Stromal cell of bone marrow (primary cell): ENCODE measurements at regions not wholly inside any gene's neighbourhood (a gene's known extent, or its start where the extent isn't known, plus 50 kb on each side); places are given as distances from the start of the nearest gene placed in this dataset.

ENCODE experiments used
- DNase-seq: peaks from one replicate; pipeline ENCODE4 v3.0.0-alpha.2; 2012; ENCODE audit warnings: low read depth

DNA sequence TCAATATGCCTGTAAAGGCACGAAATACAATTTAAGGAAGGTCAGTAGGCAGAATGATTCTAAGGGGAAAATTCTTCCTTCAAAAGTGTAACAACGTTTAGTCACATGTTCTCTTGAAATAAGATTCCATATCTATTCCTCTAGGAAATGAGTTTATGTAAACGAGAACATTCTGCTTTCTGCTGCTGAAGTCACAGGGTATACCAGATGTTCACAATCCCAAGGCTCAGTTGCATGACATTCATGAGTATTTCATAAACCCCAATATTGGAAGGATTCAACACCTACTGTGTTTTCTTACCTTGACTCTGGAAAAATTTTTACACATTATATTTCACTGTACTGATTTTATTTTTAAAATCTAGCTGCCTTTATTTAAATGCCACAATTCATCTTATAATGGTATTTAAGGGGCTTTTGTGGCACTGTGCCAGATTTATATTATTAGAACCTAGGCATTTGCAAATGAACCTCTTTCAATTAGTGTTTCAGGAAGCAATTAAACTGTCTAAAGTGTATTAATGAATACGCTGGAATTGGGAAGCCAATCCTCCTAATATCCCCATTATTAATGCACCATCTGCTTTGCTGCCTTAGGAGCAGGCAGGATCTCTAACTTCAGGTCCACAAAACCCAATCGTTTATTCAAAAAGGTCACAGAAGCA is 542.6 kb upstream of the KLHL29 start:
- no peak for DNase-seq

DNA sequence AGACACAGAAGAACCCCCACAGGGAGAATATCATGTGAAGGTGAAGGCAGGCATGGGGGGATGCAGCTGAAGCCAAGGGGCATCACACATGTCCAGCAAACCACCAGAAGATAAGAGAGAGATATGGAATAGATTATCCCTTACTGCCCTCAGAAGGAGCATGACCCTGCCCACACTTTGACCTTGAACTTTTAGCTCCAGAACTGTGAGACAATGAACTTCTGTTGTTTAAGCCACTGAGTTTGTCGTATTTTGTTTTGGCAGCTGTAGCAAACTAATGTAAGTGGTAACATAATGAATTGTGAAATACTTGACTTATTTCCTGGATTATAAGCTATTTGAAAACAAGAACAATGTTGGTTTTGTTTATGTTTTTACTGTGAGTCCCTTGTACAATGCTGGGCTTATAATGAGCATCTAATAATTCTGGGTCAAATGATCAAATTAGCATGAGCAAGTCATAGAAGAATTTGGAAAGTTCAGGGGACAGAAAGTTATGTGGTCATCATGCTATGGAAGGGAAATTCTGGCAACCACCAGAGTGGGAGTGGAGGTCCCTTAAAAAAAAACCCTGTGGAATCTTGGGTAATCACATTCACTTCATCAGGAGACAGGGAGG is 541.0 kb upstream of the KLHL29 start:
- DNase-seq = no peak

DNA sequence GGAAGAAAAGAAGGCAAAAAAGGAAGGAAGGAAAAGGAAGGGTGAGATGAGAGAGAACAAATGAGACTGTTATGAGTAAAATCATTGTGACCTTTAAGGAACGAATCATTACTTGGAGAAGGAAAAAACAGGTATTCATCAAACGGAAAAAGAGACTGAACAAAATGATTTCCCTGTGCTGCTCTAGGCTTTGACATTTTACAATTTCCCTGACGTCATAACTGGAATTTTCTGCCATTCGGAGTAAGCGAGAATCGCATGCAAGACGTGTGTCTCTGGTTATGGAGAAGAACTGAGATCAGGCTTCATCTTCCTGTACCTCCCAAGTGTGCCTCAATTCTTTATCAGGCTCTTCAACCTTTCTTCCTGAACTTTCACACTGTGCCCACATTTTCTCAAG is 534.7 kb upstream of the KLHL29 start:
- DNase-seq = no peak

DNA sequence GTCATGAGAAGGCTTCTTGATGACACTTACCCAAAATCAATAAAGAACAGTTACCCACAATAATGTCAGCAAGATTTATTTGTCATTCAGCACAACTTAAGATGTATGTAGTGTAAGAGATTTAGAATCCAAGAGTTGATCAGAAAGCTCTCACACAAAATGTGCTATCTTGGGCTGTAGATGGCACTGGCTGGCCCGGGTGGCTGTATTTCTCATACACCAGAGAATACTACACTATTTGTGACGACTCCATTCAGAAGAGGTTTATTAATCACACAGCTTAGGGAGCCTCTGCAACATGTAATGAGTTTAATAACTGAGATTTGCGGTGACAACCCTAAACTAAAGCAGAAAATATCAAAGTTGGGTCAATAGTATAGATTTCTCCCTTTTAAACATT is 530.4 kb upstream of the KLHL29 start:
- DNase-seq = no peak

DNA sequence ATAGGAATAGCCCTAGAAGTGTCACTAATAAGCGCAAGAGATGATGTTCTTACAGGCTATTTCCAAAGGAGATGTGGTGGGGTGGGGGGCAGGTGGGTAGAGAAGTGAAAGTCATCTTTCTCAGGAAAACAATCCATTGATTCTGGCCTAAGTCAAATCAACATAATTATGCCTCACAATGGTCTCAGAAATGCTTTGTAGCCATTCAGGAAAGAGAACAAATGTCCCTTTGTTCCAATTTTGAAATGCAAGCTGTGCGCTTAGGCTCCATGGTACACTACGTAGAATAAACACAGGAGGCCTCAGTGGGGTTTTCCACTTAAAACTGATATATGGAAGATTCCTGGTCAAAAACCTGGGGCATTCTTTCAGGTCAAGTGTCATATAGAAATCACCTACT is 529.9 kb upstream of the KLHL29 start:
- DNase-seq = no peak

DNA sequence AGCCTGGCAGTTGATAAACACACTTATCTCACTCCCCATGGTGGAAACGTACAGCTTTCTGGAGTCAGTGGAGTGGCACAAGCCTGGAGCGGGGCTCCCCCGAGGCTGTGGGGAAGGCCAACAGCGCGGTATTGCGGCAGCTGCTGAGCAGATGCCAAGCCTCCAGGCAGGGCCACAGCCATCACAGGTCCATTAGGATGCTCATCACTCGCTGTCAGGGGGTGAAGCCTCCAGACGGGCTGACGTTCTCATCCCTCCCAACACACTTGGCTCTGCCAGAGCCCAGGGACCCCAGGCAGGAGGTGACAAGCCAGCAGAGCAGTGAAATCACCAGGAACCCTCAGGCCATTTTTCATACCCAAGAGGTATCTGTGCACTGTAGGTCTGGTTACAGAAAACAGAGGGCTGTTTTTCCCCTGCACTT is 529.2 kb upstream of the KLHL29 start:
- no peak for DNase-seq

DNA sequence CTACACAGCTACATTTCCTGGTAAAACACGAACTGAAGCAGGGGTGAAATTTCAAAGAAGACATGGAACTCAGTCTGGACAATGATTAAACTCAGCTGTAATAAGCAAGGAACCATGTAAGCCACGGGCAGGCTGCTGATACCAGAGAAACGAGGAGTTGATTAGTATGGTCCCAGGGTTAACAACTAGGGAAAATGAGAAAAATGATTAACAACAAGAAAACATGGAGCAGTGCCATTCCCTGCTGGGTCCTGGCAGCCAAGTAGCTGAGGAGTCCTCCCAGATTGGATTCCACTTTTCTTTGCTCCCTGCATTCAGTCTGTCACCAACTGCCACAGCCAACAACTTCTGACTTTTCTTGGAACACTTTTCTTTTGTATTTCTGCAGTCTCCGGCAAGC is 517.0 kb upstream of the KLHL29 start:
- DNase-seq = no peak

DNA sequence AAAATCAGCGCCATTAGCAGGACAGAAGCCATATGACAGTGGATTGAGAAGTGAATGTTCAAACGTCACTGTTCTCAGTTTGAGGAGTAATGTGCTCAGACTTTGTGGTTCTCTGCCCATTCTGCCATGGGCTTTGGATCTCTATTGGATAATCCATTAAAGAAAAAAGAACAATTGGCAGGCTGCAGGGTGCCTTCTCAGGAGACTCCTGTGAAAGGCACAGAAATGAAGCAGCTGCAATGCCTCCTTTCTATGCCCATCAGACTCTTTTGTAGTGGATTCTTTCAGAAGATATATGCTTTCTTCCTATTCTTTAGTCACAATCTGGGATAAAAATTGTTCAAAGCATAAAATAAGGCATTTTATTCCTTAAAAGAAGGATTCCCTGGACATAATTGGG is 506.9 kb upstream of the KLHL29 start:
- DNase-seq = no peak

DNA sequence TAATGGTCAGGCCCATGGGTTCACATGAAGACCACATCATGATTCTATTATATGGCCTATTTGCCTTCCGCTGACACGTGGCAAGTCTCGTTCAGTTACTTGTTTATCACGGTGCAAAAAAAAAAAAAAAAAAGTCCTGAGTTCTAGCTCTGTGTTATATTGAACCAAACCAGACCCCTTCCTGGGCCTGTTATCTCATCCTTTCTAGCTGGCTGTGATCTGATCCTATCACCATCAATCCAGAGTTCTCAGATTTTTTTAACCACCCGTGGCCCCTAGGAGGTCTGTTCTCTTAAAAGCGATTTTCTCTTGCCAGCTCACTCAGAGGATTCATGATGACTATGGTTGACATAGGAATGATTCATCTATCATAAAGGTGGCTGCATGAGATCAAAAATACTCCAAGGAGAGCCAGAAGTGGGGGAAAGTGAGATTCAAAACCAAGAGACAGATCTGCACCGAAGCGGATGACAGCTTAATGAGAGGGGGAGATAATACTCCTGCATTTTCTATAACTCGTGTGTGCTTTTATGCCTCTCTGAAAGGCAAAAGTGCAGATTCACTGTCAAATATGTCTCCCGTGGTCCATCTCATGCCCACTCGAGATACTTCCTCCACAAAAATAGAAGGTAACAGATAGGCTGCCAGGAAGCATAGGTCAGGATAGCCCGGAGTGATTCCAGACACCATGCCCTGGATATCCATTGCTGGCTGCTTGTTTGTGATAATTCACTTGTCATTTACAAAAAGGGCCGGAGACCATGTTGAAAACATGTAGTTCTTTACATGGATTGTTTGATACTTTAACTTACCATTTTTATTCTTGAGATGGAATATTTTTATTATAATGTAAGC is 505.7 kb upstream of the KLHL29 start:
- no peak for DNase-seq

DNA sequence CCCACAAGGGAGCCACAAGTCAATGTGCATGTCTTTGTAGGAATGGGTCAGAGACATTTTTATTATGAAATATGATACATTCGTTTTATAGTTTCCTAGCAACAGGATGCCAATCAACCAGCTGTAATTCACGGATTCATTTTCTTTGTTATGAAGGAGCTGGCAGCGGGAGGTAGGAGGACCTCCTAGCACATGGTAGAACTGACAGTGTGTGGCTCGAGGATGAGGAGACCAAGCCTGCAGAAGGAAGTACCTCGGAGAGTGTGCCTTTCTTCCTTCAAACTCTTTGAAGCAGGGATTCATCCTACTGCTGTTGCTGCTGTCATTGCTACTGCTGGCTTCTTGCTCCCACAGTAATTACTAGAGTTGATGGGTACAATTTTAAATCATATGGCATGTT is 504.8 kb upstream of the KLHL29 start:
- no peak for DNase-seq

DNA sequence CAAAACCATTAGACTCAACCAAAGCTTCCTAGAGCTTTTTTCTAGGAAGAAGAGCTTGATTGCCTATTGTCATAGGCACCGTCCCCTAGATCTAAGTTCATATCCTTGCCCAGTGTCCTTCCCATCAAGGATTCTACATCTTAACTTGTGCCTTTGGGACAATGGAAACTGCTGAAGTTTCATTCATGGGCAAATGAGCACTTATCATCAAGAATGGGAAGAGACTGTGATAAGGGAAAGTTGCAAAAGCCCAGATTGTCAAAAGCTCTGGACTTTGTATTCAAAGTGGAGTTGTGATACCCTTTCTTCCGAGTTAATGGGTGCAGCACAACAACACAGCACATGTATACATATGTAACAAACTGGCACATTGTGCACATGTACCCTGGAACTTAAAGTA is 503.0 kb upstream of the KLHL29 start:
- no peak for DNase-seq

DNA sequence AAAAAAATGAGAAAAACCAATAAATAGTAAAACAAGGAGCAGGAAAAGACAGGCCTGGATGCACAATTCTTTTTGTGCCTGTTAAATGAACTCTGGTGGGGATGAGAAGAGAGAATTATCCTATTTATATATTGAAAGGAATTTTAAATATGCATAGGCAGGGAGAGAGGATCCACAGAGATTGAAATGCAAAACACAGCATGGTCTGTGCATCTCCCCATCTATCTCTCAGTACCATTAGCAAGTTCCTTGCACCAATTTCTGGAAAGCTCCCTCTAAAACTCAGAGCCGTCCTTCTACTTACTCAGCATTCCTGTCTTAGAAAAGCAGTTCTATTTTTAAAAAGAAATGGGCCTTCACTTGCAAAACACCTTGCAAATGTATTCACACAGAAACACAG is 502.3 kb upstream of the KLHL29 start:
- DNase-seq = no peak

DNA sequence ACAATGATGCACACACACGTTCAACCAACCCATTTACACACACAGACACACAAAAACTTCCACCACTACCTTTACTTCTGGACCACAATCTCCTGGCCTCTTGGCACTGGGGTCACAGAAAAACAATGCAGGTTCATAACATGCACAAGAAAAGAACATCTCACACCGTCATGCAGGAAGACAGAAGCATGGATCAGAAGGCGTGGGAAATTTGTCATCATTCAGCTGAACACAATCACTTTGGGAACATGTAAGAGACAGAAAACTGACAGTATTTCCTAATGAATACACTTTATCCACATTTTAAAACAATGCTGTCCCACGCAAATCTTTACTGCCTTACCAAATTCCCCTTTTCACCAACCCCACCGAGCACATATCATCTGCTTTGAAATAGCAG is 501.9 kb upstream of the KLHL29 start:
- DNase-seq = no peak

DNA sequence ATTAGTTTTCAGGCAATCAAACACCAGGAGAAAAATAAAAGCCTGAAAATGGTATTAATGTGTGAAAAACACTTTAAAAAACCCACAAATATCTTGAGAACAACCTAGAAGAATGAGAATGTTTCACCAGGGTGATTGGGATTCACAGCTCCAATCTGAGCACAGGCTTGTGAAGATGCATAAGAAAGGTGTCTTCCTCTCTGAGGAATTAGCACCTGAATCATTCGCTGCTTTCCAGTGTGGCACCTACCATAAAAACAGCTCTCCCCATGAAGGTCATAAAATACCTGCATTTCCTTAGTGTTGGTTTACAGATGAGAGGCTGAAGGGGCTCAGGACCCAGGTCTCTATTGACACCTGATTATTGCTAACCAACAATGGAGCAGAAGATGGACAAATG is 499.7 kb upstream of the KLHL29 start:
- no peak for DNase-seq

DNA sequence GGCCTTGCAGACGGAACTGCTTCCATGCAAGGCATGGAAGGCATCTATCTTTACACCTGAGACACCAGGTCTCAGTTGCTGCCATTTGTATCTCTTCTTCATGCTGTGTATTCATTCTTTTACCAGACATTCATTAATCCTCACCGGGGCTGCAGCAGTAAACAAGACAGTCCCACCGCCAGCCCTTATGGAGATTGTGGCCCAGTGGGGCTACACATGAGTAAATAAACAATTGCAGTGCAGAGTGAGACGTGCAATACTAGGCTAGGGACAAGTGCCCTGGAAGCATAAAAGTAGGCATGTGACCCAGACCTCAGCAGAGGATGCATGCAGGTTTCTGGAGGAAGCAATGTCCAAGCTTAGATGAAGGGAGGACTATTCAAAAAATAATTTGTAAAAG is 497.6 kb upstream of the KLHL29 start:
- no peak for DNase-seq

DNA sequence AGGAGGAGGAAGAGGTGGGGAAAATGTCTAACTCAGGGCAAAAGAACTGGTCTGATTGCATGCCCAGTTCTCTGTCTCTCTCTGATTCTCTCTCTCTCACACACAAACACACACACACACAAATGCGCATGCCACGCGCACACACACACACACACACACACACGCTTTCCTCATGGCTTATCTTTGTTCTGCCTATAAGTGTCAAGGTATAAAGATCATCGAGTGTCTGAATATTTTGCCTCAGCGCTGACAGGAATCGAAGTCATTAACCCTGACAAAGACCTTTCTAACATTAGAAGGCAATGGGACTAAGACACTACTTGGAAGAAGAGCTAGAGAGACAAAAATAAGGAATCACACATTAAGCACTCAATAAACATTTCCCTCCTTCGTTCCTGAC is 497.1 kb upstream of the KLHL29 start:
- DNase-seq = no peak

DNA sequence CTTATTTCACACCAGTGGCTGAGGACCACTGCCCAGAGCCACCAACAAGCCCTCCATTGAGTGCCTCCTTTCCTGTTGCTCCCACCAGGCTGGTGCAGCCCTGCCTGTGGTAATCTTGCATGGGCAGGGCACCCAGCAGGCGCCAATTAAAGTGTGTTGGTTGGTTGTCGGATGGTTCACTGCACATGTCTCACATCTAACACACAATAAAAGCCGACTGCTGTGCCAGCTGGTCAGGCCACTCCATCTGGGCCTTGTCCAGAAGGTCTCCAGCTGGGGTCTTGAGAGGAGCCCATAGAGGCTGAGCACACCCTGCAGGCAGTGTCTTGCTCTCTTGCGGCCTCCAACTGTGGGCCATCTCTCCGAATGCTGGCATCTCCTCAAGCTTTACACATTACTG is 494.8 kb upstream of the KLHL29 start:
- no peak for DNase-seq

DNA sequence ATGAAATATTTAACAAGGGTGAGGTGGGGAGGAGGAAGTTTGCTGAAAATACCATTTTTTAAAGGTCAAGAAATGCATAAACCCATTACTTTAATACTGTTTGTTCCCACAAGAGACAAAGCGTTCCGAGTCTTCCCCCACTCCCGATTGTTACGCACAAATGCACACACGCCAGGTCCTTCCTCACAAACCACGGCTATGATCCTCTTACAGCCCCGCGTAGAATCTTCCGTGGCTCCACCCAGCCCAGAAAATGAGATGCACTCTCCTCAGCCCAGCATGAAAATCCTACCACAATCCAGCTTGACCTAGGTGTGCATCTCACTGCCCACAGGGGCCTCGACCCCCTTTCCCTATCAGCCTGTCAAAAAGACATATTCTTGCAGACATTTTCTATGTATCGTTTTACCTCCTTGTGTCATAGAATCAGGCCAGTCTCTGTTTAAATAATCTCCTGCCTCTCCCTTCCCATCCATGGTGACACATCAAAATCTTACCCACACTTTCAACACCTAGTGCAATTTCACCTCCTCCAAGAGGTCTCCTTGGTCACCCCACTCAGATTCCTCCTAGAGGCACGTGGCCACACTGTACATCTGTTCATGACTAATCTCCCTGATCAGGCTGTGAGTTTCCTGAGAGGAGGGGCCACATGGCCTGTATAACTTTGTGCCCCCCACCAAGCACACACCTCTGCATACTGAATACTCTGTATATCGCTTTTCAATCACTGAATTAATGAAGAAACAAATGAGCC is 491.0 kb upstream of the KLHL29 start:
- DNase-seq = no peak

DNA sequence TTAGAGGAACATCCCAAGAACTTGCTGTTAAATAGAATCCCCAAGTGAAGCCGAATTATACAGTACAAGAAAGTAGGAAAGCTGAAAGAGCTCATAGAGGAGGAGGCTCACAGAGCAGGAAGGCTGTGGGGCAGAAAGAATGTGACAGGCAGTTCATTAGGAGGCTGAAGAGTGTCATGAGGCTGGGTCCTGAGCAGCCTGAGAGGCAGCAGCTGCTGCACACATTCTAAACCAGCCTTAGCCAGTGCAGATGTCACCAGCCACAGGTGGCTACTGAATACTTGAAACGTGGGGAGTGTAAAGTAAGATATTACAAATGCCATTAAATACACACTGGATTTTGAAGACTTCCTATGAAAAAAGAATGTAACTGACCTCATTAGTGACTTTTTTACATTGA is 490.2 kb upstream of the KLHL29 start:
- no peak for DNase-seq

DNA sequence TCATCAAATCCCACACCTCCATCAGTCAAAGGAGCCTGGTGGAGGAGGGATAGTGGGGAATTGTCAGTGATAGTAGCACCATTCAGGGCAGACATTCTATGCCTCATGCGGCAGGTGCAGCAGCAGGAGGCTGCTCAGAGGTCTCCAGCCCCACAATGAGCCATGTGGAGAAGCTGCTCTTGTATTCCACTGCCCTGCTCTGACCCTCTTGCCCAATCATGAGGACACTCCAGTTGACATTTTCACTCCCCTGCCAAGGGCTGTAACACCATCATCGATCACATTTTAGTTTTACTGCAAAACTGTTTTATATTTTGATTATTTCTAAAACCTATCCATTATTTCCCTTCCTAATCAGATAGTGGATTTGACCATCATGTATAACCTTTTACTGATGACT is 487.6 kb upstream of the KLHL29 start:
- no peak for DNase-seq

DNA sequence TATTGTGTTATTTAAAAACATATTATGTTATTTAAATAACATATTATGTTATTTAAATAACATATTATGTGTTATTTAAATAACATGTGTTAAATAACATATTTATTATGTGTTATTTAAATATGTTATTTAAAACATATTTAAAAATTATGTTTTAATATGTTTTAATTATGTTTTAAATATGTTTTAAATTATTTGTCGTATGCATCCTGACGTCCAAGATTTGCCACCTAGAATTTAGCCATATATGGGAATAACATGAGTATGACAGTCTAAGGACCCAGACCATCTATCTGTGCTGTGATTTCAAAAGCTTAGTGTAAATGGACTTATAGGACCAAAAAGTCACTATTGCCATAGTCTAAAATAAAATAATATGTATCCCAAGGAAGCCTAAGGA is 484.3 kb upstream of the KLHL29 start:
- DNase-seq = no peak

DNA sequence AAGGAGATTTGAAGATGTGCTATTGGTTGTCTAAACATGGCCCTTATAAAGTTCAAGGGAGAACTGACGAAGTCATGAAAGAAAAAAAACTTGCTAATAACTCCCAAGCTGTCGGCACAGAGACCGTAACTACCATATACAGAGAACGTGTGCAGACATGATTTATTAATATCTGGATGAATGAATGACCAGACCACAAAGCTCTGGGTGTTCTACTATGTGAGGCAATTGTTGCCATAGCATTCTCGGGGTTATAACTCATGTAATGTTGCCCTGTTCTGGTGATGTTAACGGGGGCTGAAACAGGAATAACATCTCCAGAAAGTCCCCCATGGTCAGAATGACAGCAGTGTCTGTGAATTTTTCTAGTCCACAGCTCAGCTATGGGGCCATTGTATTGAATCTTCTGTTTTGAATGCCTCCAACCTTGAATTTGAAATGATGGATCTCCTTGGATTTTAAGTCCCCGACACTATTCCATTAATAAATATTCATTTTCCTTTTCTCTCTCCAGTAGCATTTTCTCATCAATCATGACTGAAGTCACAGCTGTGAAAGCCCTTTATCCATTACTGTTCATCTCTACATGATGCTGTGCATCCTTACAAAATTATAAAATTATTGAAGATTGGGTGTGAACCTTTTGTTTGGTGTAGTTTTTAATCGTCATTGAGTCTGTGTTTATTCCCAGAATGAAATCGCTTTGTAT is 483.4 kb upstream of the KLHL29 start:
- no peak for DNase-seq
